ENCODE measurements at regions not wholly inside any gene's neighbourhood (a gene's known extent, or its start where the extent isn't known, plus 50 kb on each side); places are given as distances from the start of the nearest gene placed in this dataset.
"Not testable (repeated sequence)": the region's sequence is repeated elsewhere in the genome, so short reads cannot be mapped to it uniquely, and the experiment has no call there.

- no peak overlapping the region for H3K4me3 Mint-ChIP-seq
- no peaks in the 10 kb centered on the region for H3K9me3 Mint-ChIP-seq
- no peaks in the 10 kb centered on the region for H3K4me1 Mint-ChIP-seq (ENCODE audit: unreplicated experiment)
- peaks cover 13% of the 10 kb centered on the region for H3K27me3 Mint-ChIP-seq
- H3K27ac Mint-ChIP-seq = no peak overlapping the region
- no peaks in the 10 kb centered on the region for H3K36me3 Mint-ChIP-seq
- no peak for TF ChIP-seq CTCF (conservative IDR thresholded peaks at IDR 0.05)
- DNase-seq (ENCODE audit: extremely low spot score, unreplicated experiment) = no peak
Measured at GRCh38 chr14:66272221-66272620, 213.9 kb upstream of the CCDC196 start.

GRCh38 chr14:66273261-66273832 lies 212.8 kb upstream of the CCDC196 start:
- H3K36me3 Mint-ChIP-seq = no peaks in the 10 kb centered on the region
- H3K9me3 Mint-ChIP-seq = no peaks in the 10 kb centered on the region
- no peak overlapping the region for H3K4me3 Mint-ChIP-seq
- peaks cover 13% of the 10 kb centered on the region for H3K27me3 Mint-ChIP-seq
- TF ChIP-seq CTCF (conservative IDR thresholded peaks at IDR 0.05) = no peak
- no peak for DNase-seq (ENCODE audit: extremely low spot score, unreplicated experiment)
- no peak overlapping the region for H3K27ac Mint-ChIP-seq
- no peaks in the 10 kb centered on the region for H3K4me1 Mint-ChIP-seq (ENCODE audit: unreplicated experiment)

GRCh38 chr14:66278418-66278817 lies 207.8 kb upstream of the CCDC196 start:
- not testable (repeated sequence) for H3K9me3 Mint-ChIP-seq

GRCh38 chr14:66281036-66281776 lies 205.0 kb upstream of the CCDC196 start:
- no peak overlapping the region for H3K4me3 Mint-ChIP-seq
- H3K27ac Mint-ChIP-seq = no peak overlapping the region
- H3K4me1 Mint-ChIP-seq (ENCODE audit: unreplicated experiment) = no peaks in the 10 kb centered on the region
- H3K27me3 Mint-ChIP-seq = no peaks in the 10 kb centered on the region
- no peaks in the 10 kb centered on the region for H3K9me3 Mint-ChIP-seq
- no peak for DNase-seq (ENCODE audit: extremely low spot score, unreplicated experiment)
- H3K36me3 Mint-ChIP-seq = no peaks in the 10 kb centered on the region
- no peak for TF ChIP-seq CTCF (conservative IDR thresholded peaks at IDR 0.05)

More at GRCh38 chr14:66278418-66278817, 207.8 kb upstream of the CCDC196 start:
- H3K27ac Mint-ChIP-seq; H3K27me3 Mint-ChIP-seq; H3K4me1 Mint-ChIP-seq (ENCODE audit: unreplicated experiment); DNase-seq (ENCODE audit: extremely low spot score, unreplicated experiment); H3K4me3 Mint-ChIP-seq; H3K36me3 Mint-ChIP-seq: not testable (repeated sequence)

- no peaks in the 10 kb centered on the region for H3K27me3 Mint-ChIP-seq
- H3K9me3 Mint-ChIP-seq = no peaks in the 10 kb centered on the region
- H3K27ac Mint-ChIP-seq = no peak overlapping the region
- DNase-seq (ENCODE audit: extremely low spot score, unreplicated experiment) = no peak
- no peaks in the 10 kb centered on the region for H3K36me3 Mint-ChIP-seq
- no peaks in the 10 kb centered on the region for H3K4me1 Mint-ChIP-seq (ENCODE audit: unreplicated experiment)
- no peak overlapping the region for H3K4me3 Mint-ChIP-seq
- TF ChIP-seq CTCF (conservative IDR thresholded peaks at IDR 0.05) = no peak
Measured at GRCh38 chr14:66284346-66284745, 201.8 kb upstream of the CCDC196 start.

- no peak overlapping the region for H3K4me3 Mint-ChIP-seq
- H3K27me3 Mint-ChIP-seq = peaks cover 2% of the 10 kb centered on the region
- no peaks in the 10 kb centered on the region for H3K9me3 Mint-ChIP-seq
- no peaks in the 10 kb centered on the region for H3K36me3 Mint-ChIP-seq
- TF ChIP-seq CTCF (conservative IDR thresholded peaks at IDR 0.05) = no peak
- no peak overlapping the region for H3K27ac Mint-ChIP-seq
- no peaks in the 10 kb centered on the region for H3K4me1 Mint-ChIP-seq (ENCODE audit: unreplicated experiment)
- DNase-seq (ENCODE audit: extremely low spot score, unreplicated experiment) = no peak
Measured at GRCh38 chr14:66288511-66288910, 197.7 kb upstream of the CCDC196 start.
